Tibial nerve (tissue), 4 donors: ENCODE measurements at regions not wholly inside any gene's neighbourhood (a gene's known extent, or its start where the extent isn't known, plus 50 kb on each side); places are given as distances from the start of the nearest gene placed in this dataset.

Experiments
- EP300 ChIP-seq, 2 donors: sonication (generic); formaldehyde crosslinking; IDR thresholded peaks; one replicate each; pipeline ENCODE4 v1.6.1; 2017; ENCODE audit warnings: antibody characterized with exemption in 2 of 2, mild to moderate bottlenecking in 1 of 2
- POLR2A ChIP-seq, 2 donors: fragments of 450-650 bp; IDR thresholded peaks; one replicate each; pipeline ENCODE4 v1.6.1; 2017; ENCODE audit warnings: antibody characterized with exemption in 2 of 2, mild to moderate bottlenecking in 2 of 2, moderate library complexity in 2 of 2
- TF ChIP-seq, protein P1 (sequence below), 5 experiments: fragments of 200-600 bp in 3 of 5; fragments of 450-650 bp in 2 of 5; sonication (generic) in 3 of 5; IDR thresholded peaks; one replicate each; pipeline ENCODE4 v1.5.1; 2016 to 2019; ENCODE audit warnings: antibody characterized with exemption in 5 of 5, mild to moderate bottlenecking in 3 of 5, moderate library complexity in 2 of 5

DNA sequence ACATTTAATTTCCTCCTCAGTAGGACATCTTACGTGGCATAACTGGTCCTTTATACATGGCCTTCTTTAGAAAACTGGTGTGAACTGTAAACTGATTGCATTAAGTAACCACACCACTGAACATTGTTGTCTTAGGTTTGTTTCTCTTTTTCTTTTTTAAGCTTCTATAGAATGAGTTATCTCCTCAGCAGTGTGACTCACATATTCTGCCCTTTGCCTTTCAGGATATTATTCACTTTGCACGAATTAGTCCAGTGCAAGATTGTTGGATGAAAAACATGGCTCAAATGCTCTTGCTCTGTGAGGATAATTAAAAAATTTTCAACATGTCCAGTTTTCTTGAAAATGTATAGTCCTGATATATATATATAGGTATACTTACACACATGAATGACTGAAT is 147.6 kb downstream of the KBTBD8 start:
- TF ChIP-seq, protein P1, sequence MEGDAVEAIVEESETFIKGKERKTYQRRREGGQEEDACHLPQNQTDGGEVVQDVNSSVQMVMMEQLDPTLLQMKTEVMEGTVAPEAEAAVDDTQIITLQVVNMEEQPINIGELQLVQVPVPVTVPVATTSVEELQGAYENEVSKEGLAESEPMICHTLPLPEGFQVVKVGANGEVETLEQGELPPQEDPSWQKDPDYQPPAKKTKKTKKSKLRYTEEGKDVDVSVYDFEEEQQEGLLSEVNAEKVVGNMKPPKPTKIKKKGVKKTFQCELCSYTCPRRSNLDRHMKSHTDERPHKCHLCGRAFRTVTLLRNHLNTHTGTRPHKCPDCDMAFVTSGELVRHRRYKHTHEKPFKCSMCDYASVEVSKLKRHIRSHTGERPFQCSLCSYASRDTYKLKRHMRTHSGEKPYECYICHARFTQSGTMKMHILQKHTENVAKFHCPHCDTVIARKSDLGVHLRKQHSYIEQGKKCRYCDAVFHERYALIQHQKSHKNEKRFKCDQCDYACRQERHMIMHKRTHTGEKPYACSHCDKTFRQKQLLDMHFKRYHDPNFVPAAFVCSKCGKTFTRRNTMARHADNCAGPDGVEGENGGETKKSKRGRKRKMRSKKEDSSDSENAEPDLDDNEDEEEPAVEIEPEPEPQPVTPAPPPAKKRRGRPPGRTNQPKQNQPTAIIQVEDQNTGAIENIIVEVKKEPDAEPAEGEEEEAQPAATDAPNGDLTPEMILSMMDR (IDR thresholded peaks at IDR 0.05), result no peak
- TF ChIP-seq EP300 (IDR thresholded peaks at IDR 0.05), result no peak
- no peak for TF ChIP-seq POLR2A (IDR thresholded peaks at IDR 0.05)
